Heart left ventricle (tissue), 16 donors: ENCODE measurements at regions not wholly inside any gene's neighbourhood (a gene's known extent, or its start where the extent isn't known, plus 50 kb on each side); places are given as distances from the start of the nearest gene placed in this dataset.

ENCODE experiments used
- ATAC-seq, 4 donors: fragments of 200-7000 bp; cut with Tn5 transposase; one replicate each; pipeline ENCODE4 v1.9.1; 2020 to 2022; ENCODE audit warnings: moderate library complexity in 4 of 4, mild to moderate bottlenecking in 3 of 4, moderate number of reproducible peaks in 1 of 4
- DNase-seq, 5 donors: peaks; one replicate each; pipeline ENCODE4 v3.0.0-alpha.2; 2020
- H3K27ac ChIP-seq, 12 donors: fragments of 200-600 bp; sonication (generic) in 4 of 12; one replicate each; pipeline versions ENCODE4 v1.5.0 to v1.8.0; 2016 to 2022; ENCODE audit warnings: mild to moderate bottlenecking in 2 of 12
- H3K27me3 ChIP-seq, 9 donors: fragments of 200-600 bp; sonication (generic) in 2 of 9; one replicate each; pipeline versions ENCODE4 v1.5.1 to v1.8.0; 2016 to 2022; ENCODE audit warnings: mild to moderate bottlenecking in 3 of 9
- H3K36me3 ChIP-seq, 9 donors: fragments of 200-600 bp; sonication (generic) in 2 of 9; one replicate each; pipeline versions ENCODE4 v1.5.0 to v1.8.0; 2018 to 2022; ENCODE audit warnings: mild to moderate bottlenecking in 2 of 9
- H3K4me1 ChIP-seq, 12 donors: fragments of 200-600 bp; sonication (generic) in 4 of 12; one replicate each; pipeline versions ENCODE4 v1.5.0 to v1.8.0; 2016 to 2022; ENCODE audit warnings: mild to moderate bottlenecking in 3 of 12
- H3K4me3 ChIP-seq, 12 donors: fragments of 200-600 bp; sonication (generic) in 4 of 12; one replicate each; pipeline versions ENCODE4 v1.5.0 to v1.8.0; 2017 to 2022; ENCODE audit warnings: mild to moderate bottlenecking in 9 of 12, moderate library complexity in 4 of 12
- H3K9me3 ChIP-seq, 12 donors: fragments of 200-600 bp; sonication (generic) in 4 of 12; one replicate each; pipeline versions ENCODE4 v1.5.0 to v1.8.0; 2016 to 2022; ENCODE audit warnings: mild to moderate bottlenecking in 1 of 12
- POLR2A ChIP-seq, 2 donors: fragments of 450-650 bp; IDR thresholded peaks; one replicate each; pipeline ENCODE4 v1.6.1; 2017; ENCODE audit warnings: antibody characterized with exemption in 2 of 2, mild to moderate bottlenecking in 2 of 2, moderate library complexity in 2 of 2
- WGBS, 4 donors: extraction: QIAGEN DNeasy Blood & Tissue Kit in 2 of 4; methylation state at CpG; one replicate each; pipeline versions ENCODE4 v1.1.5 to v1.1.7; 2013 to 2018; 5-methylcytosine and 5-hydroxymethylcytosine counted together
- intact Hi-C, 10 donors: fragments of 100-400 bp; cut with DNase I; formaldehyde crosslinking; loops; one replicate each; pipeline versions ENCODE4 v1.11.1 to v1.14.2; 2022
- TF ChIP-seq, protein P1 (sequence below), 12 donors: fragments of 200-600 bp; sonication (generic) in 4 of 12; IDR thresholded peaks; one replicate each; pipeline versions ENCODE4 v1.5.0 to v1.8.0; 2018 to 2022; ENCODE audit warnings: antibody characterized with exemption in 12 of 12, mild to moderate bottlenecking in 5 of 12
- donor health status: ischemic (EF 13 %, LVEDD 7.1; RV severe dilation, severe dysfunction).
- donor health status: healthy with polysubstance abuse.
- donor health status: DM: no; HTN: yes; CAD: no.
- donor health status: DM: no; HTN: no; CAD: no.
- donor health status: ischemic (EF 25% LVEDD 6.9; RV normal size, moderate dysfunction).
- donor health status: ischemic (EF 25% LVEDD 5.7; RV mildly dilated, moderate dysfunction).
- donor health status: healthy.
- donor health status: DM: yes; HTN: yes; CAD: no.
- donor health status: ischemic (EF 35%, LVEDD 5.7; RV mildly dilated, moderate dysfunction).
- donor health status: nonischemic (EF 11% LVEDD 7.7; RV severe dilation, severe dysfunction).
- donor health status: DM: yes; HTN: yes; CAD: no.
- donor health status: PGD.
- donor health status: ischemic (EF 29% LVEDD 5.4; RV normal size, mild dysfunction).
- donor health status: nonischemic (EF 23%, LVEDD 6.1; RV moderate dilation, normal function).

- DNase-seq = no peak
- TF ChIP-seq, protein P1, sequence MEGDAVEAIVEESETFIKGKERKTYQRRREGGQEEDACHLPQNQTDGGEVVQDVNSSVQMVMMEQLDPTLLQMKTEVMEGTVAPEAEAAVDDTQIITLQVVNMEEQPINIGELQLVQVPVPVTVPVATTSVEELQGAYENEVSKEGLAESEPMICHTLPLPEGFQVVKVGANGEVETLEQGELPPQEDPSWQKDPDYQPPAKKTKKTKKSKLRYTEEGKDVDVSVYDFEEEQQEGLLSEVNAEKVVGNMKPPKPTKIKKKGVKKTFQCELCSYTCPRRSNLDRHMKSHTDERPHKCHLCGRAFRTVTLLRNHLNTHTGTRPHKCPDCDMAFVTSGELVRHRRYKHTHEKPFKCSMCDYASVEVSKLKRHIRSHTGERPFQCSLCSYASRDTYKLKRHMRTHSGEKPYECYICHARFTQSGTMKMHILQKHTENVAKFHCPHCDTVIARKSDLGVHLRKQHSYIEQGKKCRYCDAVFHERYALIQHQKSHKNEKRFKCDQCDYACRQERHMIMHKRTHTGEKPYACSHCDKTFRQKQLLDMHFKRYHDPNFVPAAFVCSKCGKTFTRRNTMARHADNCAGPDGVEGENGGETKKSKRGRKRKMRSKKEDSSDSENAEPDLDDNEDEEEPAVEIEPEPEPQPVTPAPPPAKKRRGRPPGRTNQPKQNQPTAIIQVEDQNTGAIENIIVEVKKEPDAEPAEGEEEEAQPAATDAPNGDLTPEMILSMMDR (IDR thresholded peaks at IDR 0.05) = no peak
- TF ChIP-seq POLR2A (IDR thresholded peaks at IDR 0.05) = no peak
- WGBS, 4 donors = 35 to 46% (median 39%) methylated on average over 2 of the region's 2 CpGs
- Histone ChIP-seq H3K4me1 (no peaks in the 10 kb centered on the region), H3K4me3 (no peak overlapping the region), H3K36me3 (no peaks in the 10 kb centered on the region), H3K9me3 (peaks cover 0 to 2% (median 0%) of the 10 kb centered on the region in 12 donors), H3K27ac (no peak overlapping the region), H3K27me3 (no peaks in the 10 kb centered on the region)
- intact Hi-C loops = no loop called here
- ATAC-seq = no peak
Observed at GRCh38 chr13:86201477-86201876, 402.3 kb upstream of the SLITRK6 start.

- DNase-seq = no peak
- H3K27ac ChIP-seq = no peak overlapping the region
- no peak for ATAC-seq
Observed at GRCh38 chr13:86193281-86193680, 394.1 kb upstream of the SLITRK6 start.

DNA sequence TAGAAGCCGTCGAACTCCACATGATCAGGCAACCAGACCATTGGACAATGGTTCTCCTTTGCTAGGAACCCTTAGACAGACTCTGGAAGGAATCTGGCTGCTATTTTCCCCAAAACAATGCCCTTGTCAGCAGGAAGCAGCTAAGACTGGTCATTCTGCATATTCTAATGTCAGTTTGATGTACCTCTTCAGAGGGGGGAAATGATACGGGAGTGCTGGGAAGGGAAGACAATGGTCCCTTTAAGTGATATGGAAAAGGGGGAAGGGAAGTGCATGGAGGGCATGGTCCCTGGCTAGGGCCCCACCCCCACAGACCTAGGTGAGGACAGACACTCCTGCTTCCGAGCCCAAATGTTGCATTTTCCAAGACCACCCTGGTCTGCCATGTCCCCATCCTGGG, 389.0 kb upstream of the SLITRK6 start:
- DNase-seq = no peak
- Histone ChIP-seq H3K9me3 (peaks cover 0 to 11% (median 0%) of the 10 kb centered on the region in 12 donors), H3K27me3 (no peaks in the 10 kb centered on the region), H3K4me1 (no peaks in the 10 kb centered on the region), H3K27ac (no peak overlapping the region), H3K4me3 (no peak overlapping the region), H3K36me3 (no peaks in the 10 kb centered on the region)
- TF ChIP-seq POLR2A (IDR thresholded peaks at IDR 0.05) = no peak
- TF ChIP-seq, protein P1 (IDR thresholded peaks at IDR 0.05) = no peak
- intact Hi-C loops = no loop called here
- WGBS, 4 donors = 78 to 87% (median 84%) methylated on average over 4 of the region's 4 CpGs
- no peak for ATAC-seq

More at GRCh38 chr13:86193281-86193680, 394.1 kb upstream of the SLITRK6 start:
- H3K9me3 ChIP-seq = peaks cover 0 to 8% (median 0%) of the 10 kb centered on the region in 12 donors
- no peak overlapping the region for H3K4me3 ChIP-seq
- no peak for TF ChIP-seq POLR2A (IDR thresholded peaks at IDR 0.05)
- TF ChIP-seq, protein P1 (IDR thresholded peaks at IDR 0.05) = no peak
- H3K27me3 ChIP-seq = no peaks in the 10 kb centered on the region
- H3K36me3 ChIP-seq = no peaks in the 10 kb centered on the region
- intact Hi-C loops = no loop called here
- H3K4me1 ChIP-seq = no peaks in the 10 kb centered on the region
- WGBS, 4 donors = 44 to 62% (median 55%) methylated on average over 1 of the region's 1 CpG

- Histone ChIP-seq H3K4me1 (no peaks in the 10 kb centered on the region), H3K36me3 (no peaks in the 10 kb centered on the region), H3K9me3 (peaks cover 0 to 18% (median 0%) of the 10 kb centered on the region in 12 donors), H3K27me3 (no peaks in the 10 kb centered on the region), H3K27ac (no peak overlapping the region), H3K4me3 (no peak overlapping the region)
- intact Hi-C loops = no loop called here
- ATAC-seq = no peak
- no peak for DNase-seq
- 63 to 74% (median 66%) methylated on average over 4 to 5 of the region's 5 CpGs for WGBS, 4 donors
- TF ChIP-seq POLR2A (IDR thresholded peaks at IDR 0.05) = no peak
- TF ChIP-seq, protein P1 (IDR thresholded peaks at IDR 0.05) = no peak
Observed at GRCh38 chr13:86185636-86186035, 386.4 kb upstream of the SLITRK6 start.
